GM19328 (cell line): ENCODE measurements at regions not wholly inside any gene's neighbourhood (a gene's known extent, or its start where the extent isn't known, plus 50 kb on each side); places are given as distances from the start of the nearest gene placed in this dataset.

Source experiments
- ATAC-seq: cut with Tn5 transposase; IDR thresholded peaks from one replicate; pipeline ENCODE4 v1.9.1; 2021; ENCODE audit warnings: mild to moderate bottlenecking, moderate library complexity; ENCODE audit not compliant: unreplicated experiment

GRCh38 chr4:185862340-185862739 lies 50.3 kb upstream of the SORBS2 start:
- no peak for ATAC-seq

DNA sequence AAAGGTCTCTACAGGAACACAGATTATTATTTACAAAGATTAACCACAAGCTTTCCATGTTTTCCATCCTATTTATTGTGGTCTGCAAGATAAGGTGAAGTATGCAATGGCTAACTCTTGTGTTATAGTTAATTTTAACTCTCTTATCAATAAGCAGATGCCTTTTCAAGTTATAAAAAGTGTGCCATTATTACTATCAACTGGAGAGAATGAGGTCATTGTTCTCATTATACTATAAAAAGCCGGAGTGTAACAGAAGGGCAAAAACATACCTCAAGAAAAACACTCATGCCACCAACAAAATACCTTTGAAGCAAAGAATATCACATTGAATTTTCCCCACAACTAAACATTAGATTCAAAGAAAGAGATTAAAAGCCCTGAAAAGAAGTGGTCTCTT lies 52.0 kb upstream of the SORBS2 start:
- no peak for ATAC-seq

DNA sequence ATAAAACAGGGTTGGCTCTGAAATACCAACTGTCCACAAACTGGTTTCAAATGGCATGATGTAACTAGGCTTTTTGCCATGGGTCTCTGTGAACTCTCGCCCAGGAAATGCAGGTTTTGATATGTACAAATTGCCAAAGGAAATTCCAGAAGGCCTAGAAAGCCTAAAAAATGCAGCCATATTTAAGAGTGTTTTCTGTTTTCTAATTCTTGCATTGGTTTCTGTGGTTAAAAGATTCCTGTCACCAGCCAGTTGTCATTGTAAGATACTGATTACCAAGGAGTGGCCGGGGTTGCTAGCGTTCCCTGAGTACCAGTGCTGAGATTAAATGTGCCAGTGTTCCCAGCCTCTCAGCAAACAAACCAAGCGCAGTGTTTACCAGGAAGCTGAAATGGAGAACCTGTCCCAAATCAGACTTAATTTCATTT lies 53.9 kb upstream of the SORBS2 start:
- no peak for ATAC-seq

DNA sequence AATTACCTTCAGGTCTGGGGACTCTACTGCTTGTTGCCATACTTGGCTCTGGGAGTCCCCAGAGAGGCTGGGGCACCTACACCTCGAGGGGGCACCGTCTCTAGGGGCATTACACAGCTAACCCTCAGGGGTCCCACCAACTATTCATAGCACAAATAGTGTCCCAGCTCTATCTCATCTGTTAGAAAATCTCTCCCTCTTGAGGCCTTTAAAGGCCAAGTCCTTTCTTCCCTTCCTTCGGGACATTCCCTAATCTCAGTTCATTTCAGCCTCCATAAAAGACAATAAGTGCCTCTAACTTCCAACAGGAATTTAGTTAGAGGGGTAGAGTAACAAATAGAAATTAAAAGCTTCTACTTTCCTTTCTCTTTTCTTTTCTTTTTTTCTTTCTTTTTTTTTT lies 55.8 kb upstream of the SORBS2 start:
- ATAC-seq, result no peak

DNA sequence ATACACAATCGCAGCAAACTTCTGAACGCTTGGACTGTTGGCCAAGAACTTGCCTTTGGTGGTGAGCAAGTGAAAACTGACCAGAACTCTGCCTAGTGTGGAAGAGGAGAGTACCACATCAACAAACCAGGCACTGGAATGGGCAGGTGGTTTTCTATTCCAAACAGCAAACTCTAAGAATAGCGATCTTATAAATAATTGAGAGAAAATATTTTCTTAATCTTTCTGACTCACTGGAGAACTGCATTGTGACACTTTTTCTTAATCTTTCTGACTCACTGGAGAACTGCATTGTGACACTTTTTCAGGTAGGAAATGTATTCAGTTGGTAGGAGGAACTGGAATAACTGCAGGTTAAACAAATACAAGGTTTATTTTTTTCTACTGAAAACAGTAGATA lies 57.0 kb upstream of the SORBS2 start:
- ATAC-seq, result no peak

GRCh38 chr4:185869427-185869826 lies 57.4 kb upstream of the SORBS2 start:
- no peak for ATAC-seq

DNA sequence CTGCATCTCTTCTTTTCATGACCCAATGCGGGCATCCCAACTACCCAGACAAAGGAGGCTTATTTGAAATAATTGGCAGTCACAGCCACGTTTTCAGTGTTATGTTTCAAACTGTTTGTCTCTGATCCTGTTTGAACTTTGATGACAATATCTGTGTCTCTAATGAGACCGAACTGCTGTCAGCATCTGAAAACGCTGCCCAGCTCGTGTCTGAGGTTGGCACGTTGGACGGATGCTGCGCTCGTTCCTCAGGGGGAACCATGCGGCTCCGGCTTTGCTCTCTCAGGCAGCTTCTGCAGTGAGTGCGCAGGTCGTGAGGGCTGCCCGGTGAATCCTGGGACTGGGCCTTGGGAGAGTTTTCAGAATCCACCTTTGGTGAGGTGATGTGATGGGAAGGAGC lies 58.4 kb upstream of the SORBS2 start:
- ATAC-seq, result no peak

GRCh38 chr4:185872747-185873380 lies 60.9 kb upstream of the SORBS2 start:
- no peak for ATAC-seq

DNA sequence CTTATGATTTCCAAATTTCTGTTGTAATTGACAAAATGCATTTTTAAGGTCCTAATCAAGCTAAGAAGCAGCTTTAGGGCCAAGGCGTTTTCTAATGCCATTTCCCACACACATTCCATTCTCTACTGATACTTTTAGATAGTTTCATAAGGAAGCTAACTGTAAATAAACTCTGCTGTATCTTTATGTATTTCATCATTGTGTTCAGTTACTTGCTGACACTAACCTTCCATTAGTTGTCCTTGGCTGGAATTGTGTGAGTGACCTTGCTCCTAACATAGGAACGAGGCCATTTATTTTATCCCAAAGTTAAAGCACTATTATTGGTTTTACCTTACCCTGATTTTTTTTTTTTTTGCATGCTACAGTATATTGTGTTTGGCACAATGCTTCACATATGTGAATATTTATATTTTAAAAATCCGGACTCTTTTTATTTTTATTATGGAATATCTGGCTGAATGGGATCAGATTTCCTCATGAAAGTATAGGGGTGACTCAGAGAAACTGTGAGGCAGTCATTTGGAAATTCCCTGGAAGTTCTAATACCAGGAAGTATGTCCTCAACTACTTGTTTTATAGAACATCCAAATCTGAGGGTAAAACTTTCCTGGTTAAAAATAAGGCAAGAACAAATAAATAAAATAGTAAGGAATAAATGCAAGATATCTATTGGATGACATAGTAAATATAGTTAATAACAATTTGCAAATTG lies 62.7 kb upstream of the SORBS2 start:
- ATAC-seq, result no peak

GRCh38 chr4:185875316-185875907 lies 63.4 kb upstream of the SORBS2 start:
- ATAC-seq, result no peak

DNA sequence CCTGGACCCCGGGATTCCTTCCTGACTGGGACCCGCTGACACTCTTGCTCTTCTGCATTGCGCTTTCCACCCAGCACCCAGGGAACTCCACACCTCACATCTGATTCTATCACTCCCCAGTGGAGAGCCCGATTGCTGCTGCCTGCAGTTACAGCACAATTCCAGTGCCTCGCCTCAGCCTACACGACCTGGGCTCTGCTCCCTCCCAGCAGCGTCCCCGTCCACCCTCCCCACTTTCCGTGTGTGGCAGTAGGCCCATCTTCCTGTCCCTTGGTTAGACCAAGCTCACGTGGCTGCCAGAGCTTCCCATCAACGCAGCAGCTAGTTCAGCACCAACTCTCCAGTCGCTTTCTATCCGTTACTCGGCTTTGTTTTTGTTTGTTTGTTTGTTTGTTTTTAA lies 66.6 kb upstream of the SORBS2 start:
- ATAC-seq, result no peak

DNA sequence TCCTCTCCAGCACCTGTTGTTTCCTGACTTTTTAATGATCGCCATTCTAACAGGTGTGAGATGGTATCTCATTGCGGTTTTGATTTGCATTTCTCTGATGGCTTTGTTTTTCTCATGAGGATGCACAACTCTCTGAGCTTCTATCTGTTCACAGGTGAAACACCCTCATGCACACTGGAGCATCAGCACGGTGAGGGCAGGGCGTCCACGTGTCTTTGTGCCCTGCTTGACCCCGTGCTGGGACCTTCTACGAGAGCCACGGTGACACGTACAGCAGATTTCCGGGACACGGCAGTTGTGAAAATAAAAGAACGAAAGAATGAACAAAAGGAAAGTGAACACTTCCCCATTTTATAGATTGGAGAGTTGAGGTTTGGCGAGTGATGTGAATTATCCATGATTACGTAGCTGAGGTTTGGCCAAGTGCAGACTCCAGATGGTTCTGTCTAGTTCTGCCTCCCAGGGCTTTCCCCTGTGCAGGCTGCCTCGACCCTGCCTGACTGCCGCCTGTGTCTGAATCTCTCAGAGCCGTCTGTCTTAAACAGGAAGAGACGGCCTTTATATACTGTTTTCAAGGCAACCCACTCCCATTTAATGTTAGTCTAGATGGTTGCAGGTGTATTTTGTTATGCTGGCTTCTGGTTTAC lies 67.8 kb upstream of the SORBS2 start:
- ATAC-seq, result peak; percentile 69

- no peak for ATAC-seq
Observed at GRCh38 chr4:185880571-185880970, 68.6 kb upstream of the SORBS2 start.

- ATAC-seq, result no peak
Observed at GRCh38 chr4:185881430-185881829, 69.4 kb upstream of the SORBS2 start.

- no peak for ATAC-seq
Observed at GRCh38 chr4:185883591-185883990, 71.6 kb upstream of the SORBS2 start.

GRCh38 chr4:185885075-185885474 lies 73.1 kb upstream of the SORBS2 start:
- no peak for ATAC-seq

DNA sequence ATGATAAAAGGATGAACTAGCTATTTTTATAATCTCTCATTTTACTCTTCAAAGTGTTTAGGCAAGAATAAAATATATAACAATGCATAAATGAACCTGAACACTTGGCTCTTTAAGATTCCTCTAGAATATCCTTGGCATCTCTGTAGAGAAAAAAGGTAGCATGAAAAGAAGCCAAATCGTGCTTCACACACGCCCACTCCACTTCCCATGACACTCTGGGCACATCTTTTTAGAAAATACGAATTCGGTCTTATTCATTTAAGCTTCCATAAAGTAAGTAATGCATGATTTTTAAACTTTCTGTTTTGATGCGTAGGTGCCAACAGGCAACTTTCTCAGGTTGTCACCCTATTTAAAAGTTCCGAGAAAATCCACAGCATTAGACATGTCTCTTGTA lies 73.6 kb upstream of the SORBS2 start:
- ATAC-seq, result no peak

- peak; percentile 62 for ATAC-seq
Observed at GRCh38 chr4:185886832-185887524, 75.0 kb upstream of the SORBS2 start.

DNA sequence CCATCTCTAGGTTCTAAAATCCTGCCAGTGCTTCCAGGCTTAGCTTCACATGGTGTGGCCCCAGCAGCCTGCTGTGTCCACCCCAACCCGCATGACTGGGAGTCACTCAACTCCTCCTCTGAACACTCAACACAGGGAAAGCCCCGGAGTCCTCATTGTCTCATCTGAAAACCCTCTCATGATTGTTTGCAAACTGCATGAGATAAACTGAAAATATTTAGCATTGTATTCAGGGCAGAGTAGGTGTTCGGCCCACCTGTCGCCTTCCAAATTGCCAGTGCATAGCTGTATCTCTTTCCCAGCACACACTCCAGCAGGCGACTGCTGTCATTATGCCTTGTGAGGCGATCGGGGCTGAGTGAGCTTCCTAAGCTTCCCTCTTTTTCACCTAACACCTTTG lies 76.7 kb upstream of the SORBS2 start:
- no peak for ATAC-seq

- no peak for ATAC-seq
Observed at GRCh38 chr4:185889585-185889984, 77.6 kb upstream of the SORBS2 start.

GRCh38 chr4:185890196-185890595 lies 78.2 kb upstream of the SORBS2 start:
- ATAC-seq, result no peak
